IgD-negative memory B cell (primary cell): ENCODE measurements at regions not wholly inside any gene's neighbourhood (a gene's known extent, or its start where the extent isn't known, plus 50 kb on each side); places are given as distances from the start of the nearest gene placed in this dataset.

Experiments
- H3K27ac Mint-ChIP-seq, 3 donors: one replicate each; pipeline ENCODE4 v1.8.0; 2020 to 2022; ENCODE audit warnings: mild to moderate bottlenecking in 3 of 3, mixed read lengths in 3 of 3, moderate library complexity in 1 of 3
- H3K27me3 Mint-ChIP-seq: one replicate; pipeline ENCODE4 v1.8.0; 2021; ENCODE audit warnings: mixed read lengths
- H3K36me3 Mint-ChIP-seq: one replicate; pipeline ENCODE4 v1.8.0; 2020; ENCODE audit warnings: mild to moderate bottlenecking, mixed read lengths
- H3K4me1 Mint-ChIP-seq, 3 donors: one replicate each; pipeline ENCODE4 v1.8.0; 2020 to 2022; ENCODE audit warnings: mixed read lengths in 3 of 3, mild to moderate bottlenecking in 1 of 3
- H3K4me3 Mint-ChIP-seq, 4 donors: one replicate each; pipeline ENCODE4 v1.8.0; 2020 to 2022; ENCODE audit warnings: mild to moderate bottlenecking in 4 of 4, mixed read lengths in 4 of 4, moderate library complexity in 3 of 4
- H3K9me3 Mint-ChIP-seq, 3 donors: one replicate each; pipeline ENCODE4 v1.8.0; 2020 to 2021; ENCODE audit warnings: mixed read lengths in 3 of 3, mild to moderate bottlenecking in 1 of 3

DNA sequence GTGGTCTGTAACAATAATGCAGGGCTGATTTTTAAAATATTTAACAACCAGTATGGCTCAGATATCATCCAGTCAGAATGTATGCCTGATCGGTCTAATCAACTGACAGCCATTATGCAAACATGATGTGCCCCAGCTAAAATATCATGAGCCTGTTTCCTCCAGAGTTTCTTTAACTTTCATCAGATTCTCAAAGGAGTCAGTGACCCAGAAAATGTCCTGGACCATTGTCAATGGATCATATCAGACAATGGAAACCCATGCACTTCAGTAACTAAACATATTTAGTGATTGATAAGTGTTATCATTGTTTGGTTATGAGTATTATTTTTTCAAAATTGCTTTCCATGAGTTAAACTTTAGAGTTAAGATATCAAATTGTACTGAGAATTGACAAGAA lies 173.5 kb downstream of the LMBRD1 start:
- Mint-ChIP-seq H3K27me3 (peaks cover 7% of the 10 kb centered on the region), H3K4me3 (no peak overlapping the region), H3K4me1 (no peaks in the 10 kb centered on the region), H3K27ac (no peak overlapping the region), H3K9me3 (peaks cover 0 to 2% (median 0%) of the 10 kb centered on the region in 3 donors), H3K36me3 (no peaks in the 10 kb centered on the region)

- Mint-ChIP-seq H3K27ac (no peak overlapping the region), H3K36me3 (no peaks in the 10 kb centered on the region), H3K4me3 (no peak overlapping the region), H3K9me3 (peaks cover 0 to 2% (median 0%) of the 10 kb centered on the region in 3 donors), H3K4me1 (no peaks in the 10 kb centered on the region), H3K27me3 (peaks cover 7% of the 10 kb centered on the region)
These were observed 173.9 kb downstream of the LMBRD1 start for GRCh38 chr6:69622924-69623323.

- Mint-ChIP-seq H3K36me3 (no peaks in the 10 kb centered on the region), H3K9me3 (peaks cover 0 to 4% (median 0%) of the 10 kb centered on the region in 3 donors), H3K4me1 (no peaks in the 10 kb centered on the region), H3K27ac (no peak overlapping the region), H3K27me3 (peaks cover 4% of the 10 kb centered on the region), H3K4me3 (no peak overlapping the region)
These were observed 174.6 kb downstream of the LMBRD1 start for GRCh38 chr6:69622230-69622629.

DNA sequence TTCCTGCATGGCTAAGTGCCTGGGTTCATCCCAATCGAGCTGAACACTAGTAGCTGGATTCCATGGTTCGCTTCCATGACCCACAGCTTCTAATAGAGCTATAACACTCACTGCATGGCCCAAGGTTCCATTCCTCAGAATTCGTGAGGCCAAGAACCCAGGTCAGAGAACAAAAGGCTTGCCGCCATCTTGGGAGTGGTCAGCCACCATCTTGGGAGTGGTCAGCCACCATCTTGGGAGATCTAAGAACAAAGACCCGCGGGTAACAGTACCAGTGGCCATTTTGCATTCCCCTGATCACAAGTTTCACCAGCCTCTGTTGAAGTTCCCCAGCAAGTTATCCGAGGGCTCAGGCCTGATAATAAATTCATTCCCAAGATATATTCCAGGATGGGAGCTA lies 179.6 kb downstream of the LMBRD1 start:
- Mint-ChIP-seq H3K4me3 (no peak overlapping the region), H3K9me3 (peaks cover 0 to 8% (median 0%) of the 10 kb centered on the region in 3 donors), H3K27me3 (peaks cover 3% of the 10 kb centered on the region), H3K36me3 (no peaks in the 10 kb centered on the region), H3K27ac (no peak overlapping the region), H3K4me1 (no peaks in the 10 kb centered on the region)

- Mint-ChIP-seq H3K9me3 (peaks cover 0 to 1% (median 0%) of the 10 kb centered on the region in 3 donors), H3K4me1 (no peaks in the 10 kb centered on the region), H3K27ac (no peak overlapping the region), H3K27me3 (peaks cover 2% of the 10 kb centered on the region), H3K36me3 (no peaks in the 10 kb centered on the region), H3K4me3 (no peak overlapping the region)
These were observed 186.9 kb downstream of the LMBRD1 start for GRCh38 chr6:69609836-69610472.

- H3K27me3 Mint-ChIP-seq = no peaks in the 10 kb centered on the region
- H3K27ac Mint-ChIP-seq = no peak overlapping the region
- peaks cover 2% of the 10 kb centered on the region for H3K36me3 Mint-ChIP-seq
- H3K9me3 Mint-ChIP-seq = peaks cover 0 to 2% (median 0%) of the 10 kb centered on the region in 3 donors
- H3K4me1 Mint-ChIP-seq = peaks cover 0 to 2% (median 0%) of the 10 kb centered on the region in 3 donors
- no peak overlapping the region for H3K4me3 Mint-ChIP-seq
These were observed 195.7 kb downstream of the LMBRD1 start for GRCh38 chr6:69601132-69601531.

DNA sequence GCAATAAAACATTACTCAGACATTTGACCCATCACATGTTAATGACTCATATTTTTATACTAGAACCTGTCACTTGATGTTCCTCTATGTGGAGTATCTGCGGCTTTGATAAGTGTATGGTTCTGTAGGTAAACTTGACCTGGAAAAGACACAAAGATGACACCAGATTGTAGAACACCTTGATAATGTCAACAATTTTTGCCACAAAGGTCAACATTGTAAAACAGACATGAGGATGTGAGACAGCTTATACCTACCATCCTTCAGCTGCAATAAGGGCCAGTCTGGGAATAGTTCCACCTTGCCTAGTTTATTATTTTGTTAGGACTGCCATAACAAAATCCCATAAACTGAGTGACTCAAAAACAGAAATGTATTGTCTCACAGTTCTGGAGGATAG lies 202.4 kb downstream of the LMBRD1 start:
- Mint-ChIP-seq H3K4me3 (no peak overlapping the region), H3K9me3 (no peaks in the 10 kb centered on the region), H3K27me3 (no peaks in the 10 kb centered on the region), H3K4me1 (no peaks in the 10 kb centered on the region), H3K27ac (no peak overlapping the region), H3K36me3 (no peaks in the 10 kb centered on the region)

- no peak overlapping the region for H3K4me3 Mint-ChIP-seq
- no peaks in the 10 kb centered on the region for H3K27me3 Mint-ChIP-seq
- H3K27ac Mint-ChIP-seq = peak overlapping the region in 1 of 3 donors; percentile 41
- H3K9me3 Mint-ChIP-seq = no peaks in the 10 kb centered on the region
- H3K36me3 Mint-ChIP-seq = no peaks in the 10 kb centered on the region
- no peaks in the 10 kb centered on the region for H3K4me1 Mint-ChIP-seq
These were observed 203.1 kb downstream of the LMBRD1 start for GRCh38 chr6:69593706-69594105.

DNA sequence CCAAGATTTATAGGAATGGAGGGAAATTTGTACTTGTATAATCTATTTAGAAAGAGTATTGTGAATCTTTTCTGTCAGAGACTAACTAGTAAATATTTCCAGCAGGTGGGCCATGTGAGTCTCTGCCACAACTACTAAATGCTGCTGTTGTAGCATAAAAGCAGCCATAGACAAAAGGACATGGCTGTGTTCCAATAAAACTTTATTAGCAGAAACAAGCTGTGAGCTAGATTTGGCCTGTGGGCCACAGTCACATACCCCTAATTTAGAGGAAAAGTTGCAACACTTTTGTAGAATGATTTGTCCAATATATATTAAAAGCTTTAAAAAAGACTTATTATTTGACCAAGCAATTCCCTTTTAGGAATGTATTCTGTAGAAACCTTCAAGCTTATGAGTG lies 207.2 kb downstream of the LMBRD1 start:
- Mint-ChIP-seq H3K36me3 (no peaks in the 10 kb centered on the region), H3K27me3 (peaks cover 5% of the 10 kb centered on the region), H3K4me1 (peaks cover 3 to 9% (median 8%) of the 10 kb centered on the region in 3 donors), H3K9me3 (no peaks in the 10 kb centered on the region), H3K27ac (no peak overlapping the region), H3K4me3 (no peak overlapping the region)

GRCh38 chr6:69584913-69585729 lies 211.7 kb downstream of the LMBRD1 start:
- no peak overlapping the region for H3K27ac Mint-ChIP-seq
- H3K36me3 Mint-ChIP-seq = no peaks in the 10 kb centered on the region
- no peaks in the 10 kb centered on the region for H3K9me3 Mint-ChIP-seq
- H3K27me3 Mint-ChIP-seq = peaks cover 7% of the 10 kb centered on the region
- H3K4me3 Mint-ChIP-seq = peak overlapping the region in 1 of 4 donors; percentile 25
- peaks cover 4 to 15% (median 8%) of the 10 kb centered on the region in 3 donors for H3K4me1 Mint-ChIP-seq

DNA sequence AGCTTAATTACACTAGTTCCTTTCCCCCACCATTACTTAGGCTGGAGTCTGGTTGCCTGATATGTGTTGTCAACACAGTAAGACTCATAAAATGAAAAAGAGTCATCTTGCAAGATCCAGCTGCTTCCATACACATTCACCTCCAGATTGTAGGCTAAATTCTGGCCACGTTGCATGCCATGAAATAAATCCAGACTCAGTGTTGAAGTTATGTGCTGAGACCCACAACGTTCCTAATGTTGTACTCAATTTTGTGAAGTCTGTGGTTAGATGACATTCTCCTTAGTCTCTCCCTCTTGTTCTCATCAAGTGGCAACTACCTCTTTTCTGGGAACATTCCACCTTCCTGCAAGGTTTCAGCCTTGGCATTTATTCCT lies 212.3 kb downstream of the LMBRD1 start:
- Mint-ChIP-seq H3K9me3 (no peaks in the 10 kb centered on the region), H3K27ac (no peak overlapping the region), H3K27me3 (peaks cover 7% of the 10 kb centered on the region), H3K36me3 (no peaks in the 10 kb centered on the region), H3K4me1 (peaks cover 4 to 15% (median 8%) of the 10 kb centered on the region in 3 donors), H3K4me3 (no peak overlapping the region)

DNA sequence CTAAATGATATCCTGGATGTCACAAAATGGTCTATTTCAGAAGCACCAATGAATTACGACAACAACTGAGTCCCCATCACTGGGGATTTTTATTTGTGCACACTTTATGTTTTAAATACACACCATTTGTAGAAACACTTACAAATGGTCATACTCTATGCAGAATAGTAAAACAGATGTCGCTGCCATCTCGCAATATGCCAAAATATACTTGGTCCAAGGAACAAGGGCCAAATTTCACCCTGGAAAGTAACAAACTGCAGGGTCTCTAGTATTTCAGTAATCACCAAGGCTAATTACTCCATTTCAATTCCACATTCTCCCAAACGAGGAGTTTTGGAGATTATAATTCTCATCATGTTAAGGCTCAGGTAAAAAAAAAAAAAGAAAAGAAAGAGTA lies 215.2 kb downstream of the LMBRD1 start:
- no peaks in the 10 kb centered on the region for H3K9me3 Mint-ChIP-seq
- H3K36me3 Mint-ChIP-seq = peaks cover 2% of the 10 kb centered on the region
- peaks cover 4 to 15% (median 8%) of the 10 kb centered on the region in 3 donors for H3K4me1 Mint-ChIP-seq
- no peak overlapping the region for H3K4me3 Mint-ChIP-seq
- peaks cover 7% of the 10 kb centered on the region for H3K27me3 Mint-ChIP-seq
- H3K27ac Mint-ChIP-seq = no peak overlapping the region

DNA sequence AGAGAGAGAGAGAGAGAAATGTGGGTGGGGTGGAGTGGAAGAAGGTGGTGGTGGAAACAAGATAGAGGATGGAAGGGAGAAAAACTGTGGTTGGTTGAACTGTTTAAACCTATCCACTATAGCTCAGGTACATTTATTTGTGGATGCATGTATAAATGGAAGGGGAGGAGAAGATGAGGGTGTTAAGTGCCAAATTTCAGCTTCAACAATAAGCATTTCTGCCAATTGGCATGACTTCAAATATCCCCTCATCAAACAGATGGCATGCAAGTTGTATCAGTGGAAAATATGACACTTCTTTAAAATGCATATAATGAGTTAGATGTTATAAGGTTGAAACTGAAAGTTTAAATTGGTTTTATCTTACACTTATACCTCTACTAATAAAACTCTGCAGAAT lies 216.1 kb downstream of the LMBRD1 start:
- H3K27me3 Mint-ChIP-seq = peaks cover 7% of the 10 kb centered on the region
- H3K4me3 Mint-ChIP-seq = no peak overlapping the region
- H3K4me1 Mint-ChIP-seq = peaks cover 4 to 15% (median 7%) of the 10 kb centered on the region in 3 donors
- H3K27ac Mint-ChIP-seq = no peak overlapping the region
- H3K9me3 Mint-ChIP-seq = no peaks in the 10 kb centered on the region
- H3K36me3 Mint-ChIP-seq = peaks cover 3% of the 10 kb centered on the region

DNA sequence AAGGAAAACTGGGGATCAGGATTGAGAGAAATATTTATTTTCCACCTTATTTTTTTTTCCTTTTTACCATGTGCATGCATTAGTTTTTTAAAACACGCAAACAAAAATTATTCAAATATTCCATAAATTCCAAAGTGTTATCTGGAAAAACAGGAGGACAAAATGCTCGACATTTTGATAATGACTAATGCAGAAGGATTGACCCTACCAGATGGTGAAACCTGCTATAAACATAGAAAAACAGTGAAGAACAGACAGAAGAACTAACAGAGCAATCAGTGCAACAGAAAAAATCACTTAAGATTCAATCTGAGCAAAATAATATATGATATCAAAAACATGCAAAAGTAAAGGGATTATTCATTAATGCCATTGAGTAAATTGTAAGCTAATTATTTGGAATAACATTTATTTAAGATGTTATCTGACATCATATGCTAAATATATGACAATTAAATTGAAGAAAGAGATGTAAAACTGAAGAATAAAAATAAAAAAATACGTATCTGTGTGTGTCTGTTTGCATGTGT lies 218.4 kb downstream of the LMBRD1 start:
- Mint-ChIP-seq H3K27ac (no peak overlapping the region), H3K36me3 (peaks cover 3% of the 10 kb centered on the region), H3K4me1 (no peaks in the 10 kb centered on the region), H3K9me3 (peaks cover 0 to 2% (median 0%) of the 10 kb centered on the region in 3 donors), H3K4me3 (no peak overlapping the region), H3K27me3 (peaks cover 2% of the 10 kb centered on the region)

DNA sequence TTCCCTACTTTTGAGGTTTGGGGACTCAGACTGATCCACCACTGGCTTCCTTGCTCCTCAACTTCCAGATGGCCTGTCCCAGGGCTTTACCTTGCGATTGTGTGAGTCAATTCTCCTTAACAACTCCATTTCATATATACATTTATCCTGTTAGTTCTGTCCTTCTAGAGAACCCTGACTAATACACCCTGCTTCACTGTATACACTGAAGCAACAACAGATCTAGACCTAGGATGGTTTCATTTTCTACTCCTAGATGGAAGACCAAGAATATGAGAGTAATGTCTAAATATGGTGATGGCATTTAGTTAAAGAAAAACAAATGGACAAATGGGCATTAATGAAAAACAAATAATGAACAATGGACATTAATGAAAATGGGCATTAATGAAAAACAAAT lies 225.6 kb downstream of the LMBRD1 start:
- no peaks in the 10 kb centered on the region for H3K36me3 Mint-ChIP-seq
- no peak overlapping the region for H3K4me3 Mint-ChIP-seq
- no peak overlapping the region for H3K27ac Mint-ChIP-seq
- no peaks in the 10 kb centered on the region for H3K4me1 Mint-ChIP-seq
- H3K27me3 Mint-ChIP-seq = peaks cover 2% of the 10 kb centered on the region
- peaks cover 0 to 6% (median 4%) of the 10 kb centered on the region in 3 donors for H3K9me3 Mint-ChIP-seq
